D721Med (cell line): ENCODE measurements at regions not wholly inside any gene's neighbourhood (a gene's known extent, or its start where the extent isn't known, plus 50 kb on each side); places are given as distances from the start of the nearest gene placed in this dataset.
A peak's percentile ranks its signal among the peaks of the same experiment; 100 is the strongest.

Source experiments
- DNase-seq: peaks from one replicate; pipeline ENCODE4 v3.0.0; 2011; ENCODE audit warnings: low spot score; ENCODE audit not compliant: insufficient read length
- FAIRE-seq: peaks from 2 replicates; lab custom pipeline; 2011; peaks lifted over from hg19 to GRCh38; lab: Jason Lieb, UNC
- TF ChIP-seq, protein P1 (sequence below): IDR thresholded peaks from 2 replicates; pipeline ENCODE4 v1.5.1; 2012; ENCODE audit warnings: mild to moderate bottlenecking, control low read depth; ENCODE audit not compliant: insufficient read depth; ENCODE audit errors: missing control alignments

- no peak for DNase-seq
- no peak for FAIRE-seq
- TF ChIP-seq, protein P1, sequence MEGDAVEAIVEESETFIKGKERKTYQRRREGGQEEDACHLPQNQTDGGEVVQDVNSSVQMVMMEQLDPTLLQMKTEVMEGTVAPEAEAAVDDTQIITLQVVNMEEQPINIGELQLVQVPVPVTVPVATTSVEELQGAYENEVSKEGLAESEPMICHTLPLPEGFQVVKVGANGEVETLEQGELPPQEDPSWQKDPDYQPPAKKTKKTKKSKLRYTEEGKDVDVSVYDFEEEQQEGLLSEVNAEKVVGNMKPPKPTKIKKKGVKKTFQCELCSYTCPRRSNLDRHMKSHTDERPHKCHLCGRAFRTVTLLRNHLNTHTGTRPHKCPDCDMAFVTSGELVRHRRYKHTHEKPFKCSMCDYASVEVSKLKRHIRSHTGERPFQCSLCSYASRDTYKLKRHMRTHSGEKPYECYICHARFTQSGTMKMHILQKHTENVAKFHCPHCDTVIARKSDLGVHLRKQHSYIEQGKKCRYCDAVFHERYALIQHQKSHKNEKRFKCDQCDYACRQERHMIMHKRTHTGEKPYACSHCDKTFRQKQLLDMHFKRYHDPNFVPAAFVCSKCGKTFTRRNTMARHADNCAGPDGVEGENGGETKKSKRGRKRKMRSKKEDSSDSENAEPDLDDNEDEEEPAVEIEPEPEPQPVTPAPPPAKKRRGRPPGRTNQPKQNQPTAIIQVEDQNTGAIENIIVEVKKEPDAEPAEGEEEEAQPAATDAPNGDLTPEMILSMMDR, result peak; percentile 24
Measured at GRCh38 chr1:229843627-229844238, 217.7 kb downstream of the URB2 start.

DNA sequence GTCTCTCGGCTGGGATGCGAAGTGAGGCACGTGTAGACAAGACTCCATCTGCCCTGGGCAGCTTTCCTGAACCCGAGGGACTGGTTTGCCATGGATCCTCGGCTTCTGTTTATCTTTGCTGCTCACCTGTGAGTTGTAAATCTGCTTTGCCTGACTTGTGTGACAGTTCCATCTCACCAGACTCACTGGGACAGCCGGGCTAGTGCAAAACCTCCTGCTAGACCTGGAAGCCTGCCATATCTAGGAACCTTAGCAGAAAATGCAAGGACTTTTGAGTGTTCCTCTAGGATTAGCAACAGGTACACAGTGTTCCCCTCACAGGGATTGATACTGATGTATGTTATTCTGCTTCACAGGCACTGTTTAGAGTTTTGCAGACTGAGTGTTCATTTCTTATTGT lies 218.6 kb downstream of the URB2 start:
- FAIRE-seq (no peak), DNase-seq (no peak)
- TF ChIP-seq, protein P1, result no peak

DNA sequence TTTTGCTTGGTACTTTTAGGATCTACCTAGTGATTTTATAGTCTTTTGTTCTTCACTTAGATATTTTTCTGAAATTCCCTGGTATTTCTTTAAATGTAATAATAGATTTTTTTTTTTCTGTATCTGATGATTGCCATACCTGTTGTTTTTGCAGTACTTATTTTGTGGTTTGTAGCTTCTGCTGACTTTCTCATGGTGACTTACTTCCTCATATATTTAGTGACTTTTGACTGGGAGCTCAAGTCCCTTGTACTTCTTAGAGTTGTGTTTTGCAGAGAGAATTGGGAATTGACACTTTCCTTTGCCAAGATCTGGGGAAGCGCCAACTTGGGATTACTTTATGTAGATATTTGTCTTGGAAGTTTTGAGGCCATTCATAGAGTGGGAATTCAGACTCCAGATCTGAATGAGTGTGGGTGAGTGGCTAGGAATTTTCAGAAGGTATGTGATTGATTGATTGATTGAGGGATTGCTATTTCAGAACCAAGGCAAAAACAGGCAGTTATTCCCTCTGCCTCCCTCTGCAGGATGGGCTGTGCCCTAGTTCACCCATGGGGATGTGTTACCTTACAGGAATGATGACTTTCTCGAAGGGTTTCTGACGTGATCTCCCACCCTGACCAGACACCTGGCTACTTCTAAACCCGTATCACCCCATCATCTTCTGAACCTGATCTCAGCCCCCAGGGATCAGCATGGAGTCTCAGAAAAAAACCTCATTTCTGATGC lies 219.5 kb downstream of the URB2 start:
- TF ChIP-seq, protein P1, result no peak
- DNase-seq, result no peak
- no peak for FAIRE-seq

- no peak for FAIRE-seq
- TF ChIP-seq, protein P1, result no peak
- no peak for DNase-seq
Measured at GRCh38 chr1:229846351-229846750, 220.3 kb downstream of the URB2 start.

DNA sequence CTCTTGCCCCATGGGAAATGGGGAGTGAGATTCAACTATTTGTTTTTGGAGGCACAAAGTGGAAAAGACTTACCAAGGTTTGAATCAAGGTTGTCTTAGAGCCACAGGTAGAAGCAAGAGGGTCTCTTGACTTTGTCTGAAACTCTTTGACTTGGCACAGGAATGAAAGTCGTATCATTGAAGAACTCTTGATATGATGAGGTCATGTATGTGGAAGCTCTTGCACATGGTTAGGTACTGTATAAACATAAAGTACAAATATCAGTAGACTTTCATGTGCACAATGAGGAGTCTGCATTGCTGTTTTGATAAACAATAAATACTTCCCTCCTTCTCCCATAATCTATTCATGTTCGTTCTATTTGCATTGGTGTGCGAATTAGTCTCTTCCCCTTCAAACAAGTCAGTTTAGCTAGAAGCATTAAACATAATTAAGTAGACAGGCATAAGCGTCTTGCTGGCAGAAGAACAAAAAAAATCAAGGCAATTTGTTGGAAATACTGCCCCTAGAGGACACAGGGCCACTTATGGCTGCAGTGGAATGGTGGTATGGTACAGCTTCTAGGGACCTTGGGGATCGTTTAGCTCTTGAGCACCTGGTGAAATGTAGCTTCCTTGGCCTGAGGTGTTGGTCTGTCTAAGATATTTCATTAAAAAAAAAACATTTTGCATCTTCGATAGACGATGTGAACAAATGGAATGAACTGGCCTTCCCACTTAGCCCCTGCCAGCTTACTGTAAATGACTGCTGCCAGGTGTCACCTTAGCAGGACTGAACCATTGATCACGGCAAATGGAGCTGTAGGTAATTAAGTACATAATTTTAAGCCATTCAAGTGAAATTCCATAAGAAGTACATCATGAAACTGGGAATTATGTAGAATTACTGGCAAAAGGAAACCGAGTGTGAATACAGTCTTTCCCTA lies 218.0 kb upstream of the GALNT2 start:
- FAIRE-seq (peak; percentile 91), DNase-seq (no peak)
- TF ChIP-seq, protein P1, result peak; percentile 78

GRCh38 chr1:229851511-229851910 lies 215.5 kb upstream of the GALNT2 start:
- FAIRE-seq (no peak), DNase-seq (no peak)
- TF ChIP-seq, protein P1, result no peak
